ENCODE measurements at regions not wholly inside any gene's neighbourhood (a gene's known extent, or its start where the extent isn't known, plus 50 kb on each side); places are given as distances from the start of the nearest gene placed in this dataset.

DNA sequence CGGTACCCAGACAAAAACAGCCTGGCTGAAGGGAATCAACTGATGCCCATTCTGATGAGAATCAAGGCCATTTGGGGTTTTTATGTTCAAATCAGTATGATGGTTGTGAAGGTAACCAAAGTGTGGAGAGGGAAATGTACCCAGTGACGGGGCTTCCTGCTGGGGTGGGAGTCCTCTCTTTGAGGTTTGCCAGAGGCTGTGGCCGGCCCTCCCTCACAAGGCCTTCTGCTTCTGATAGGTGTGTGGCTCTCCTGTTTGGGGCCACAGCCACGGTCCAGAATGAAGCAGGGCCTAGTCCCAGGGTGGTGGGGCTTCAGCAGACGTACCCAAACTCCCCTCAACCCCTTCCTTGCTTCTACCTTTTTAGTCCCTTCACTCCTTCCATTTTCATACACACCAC, 86.7 kb upstream of the NAA20 start (continued):
- TF ChIP-seq, protein P1, sequence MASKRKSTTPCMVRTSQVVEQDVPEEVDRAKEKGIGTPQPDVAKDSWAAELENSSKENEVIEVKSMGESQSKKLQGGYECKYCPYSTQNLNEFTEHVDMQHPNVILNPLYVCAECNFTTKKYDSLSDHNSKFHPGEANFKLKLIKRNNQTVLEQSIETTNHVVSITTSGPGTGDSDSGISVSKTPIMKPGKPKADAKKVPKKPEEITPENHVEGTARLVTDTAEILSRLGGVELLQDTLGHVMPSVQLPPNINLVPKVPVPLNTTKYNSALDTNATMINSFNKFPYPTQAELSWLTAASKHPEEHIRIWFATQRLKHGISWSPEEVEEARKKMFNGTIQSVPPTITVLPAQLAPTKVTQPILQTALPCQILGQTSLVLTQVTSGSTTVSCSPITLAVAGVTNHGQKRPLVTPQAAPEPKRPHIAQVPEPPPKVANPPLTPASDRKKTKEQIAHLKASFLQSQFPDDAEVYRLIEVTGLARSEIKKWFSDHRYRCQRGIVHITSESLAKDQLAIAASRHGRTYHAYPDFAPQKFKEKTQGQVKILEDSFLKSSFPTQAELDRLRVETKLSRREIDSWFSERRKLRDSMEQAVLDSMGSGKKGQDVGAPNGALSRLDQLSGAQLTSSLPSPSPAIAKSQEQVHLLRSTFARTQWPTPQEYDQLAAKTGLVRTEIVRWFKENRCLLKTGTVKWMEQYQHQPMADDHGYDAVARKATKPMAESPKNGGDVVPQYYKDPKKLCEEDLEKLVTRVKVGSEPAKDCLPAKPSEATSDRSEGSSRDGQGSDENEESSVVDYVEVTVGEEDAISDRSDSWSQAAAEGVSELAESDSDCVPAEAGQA (IDR thresholded peaks at IDR 0.05; ENCODE audit: low read depth): no peak
- TF ChIP-seq, protein P1 (CRISPR knock-in tag; IDR thresholded peaks at IDR 0.05; ENCODE audit: borderline replicate concordance): no peak
- TF ChIP-seq SP140L (CRISPR knock-in tag; IDR thresholded peaks at IDR 0.05; ENCODE audit: borderline replicate concordance): no peak
- TF ChIP-seq KMT2B (CRISPR knock-in tag; IDR thresholded peaks at IDR 0.05): no peak
- no peak for TF ChIP-seq SMAD3 (CRISPR knock-in tag; IDR thresholded peaks at IDR 0.05)
- TF ChIP-seq ZNF432 (CRISPR knock-in tag; IDR thresholded peaks at IDR 0.05; ENCODE audit: borderline replicate concordance): no peak
- TF ChIP-seq STAT5B (CRISPR knock-in tag; IDR thresholded peaks at IDR 0.05): no peak
- TF ChIP-seq ZSCAN29 (CRISPR knock-in tag; conservative IDR thresholded peaks at IDR 0.05): no peak
- no peak for TF ChIP-seq ZFY (CRISPR knock-in tag; IDR thresholded peaks at IDR 0.05)
- TF ChIP-seq ZNF776 (CRISPR knock-in tag; IDR thresholded peaks at IDR 0.05): no peak

Measured in HepG2 (cell line).